A673 (cell line): ENCODE measurements at regions not wholly inside any gene's neighbourhood (a gene's known extent, or its start where the extent isn't known, plus 50 kb on each side); places are given as distances from the start of the nearest gene placed in this dataset.
"Not testable (repeated sequence)": the region's sequence is repeated elsewhere in the genome, so short reads cannot be mapped to it uniquely, and the experiment has no call there.

Source experiments
- BruUV-seq: library from RNA; stranded (reverse); fragments of 400-500 nt; replicated peaks from 2 replicates; lab custom pipeline; 2021; lab: Mats Ljungman, UMichigan
- CTCF ChIA-PET: fragments of 300-600 bp; sonication (Branson Sonifier 250); formaldehyde crosslinking; loops from one replicate; lab custom pipeline; 2022; ENCODE audit warnings: antibody characterized with exemption; lab: Charles Lee
- POLR2A ChIA-PET: fragments of 300-600 bp; sonication (Branson Sonifier 250); formaldehyde crosslinking; loops from one replicate; lab custom pipeline; 2022; ENCODE audit warnings: antibody characterized with exemption; ENCODE audit not compliant: low non-redundant PET; lab: Charles Lee
- DNase-seq: peaks from one replicate; pipeline ENCODE4 v3.0.0-alpha.2; 2015; ENCODE audit warnings: low spot score
- H3K27ac ChIP-seq: fragments of 200-600 bp; sonication (generic); 2 replicates; pipeline ENCODE4 v1.5.1; 2016; ENCODE audit warnings: mixed run types, low read depth, mild to moderate bottlenecking, mixed read lengths, antibody characterized with exemption, low read length; ENCODE audit not compliant: poor library complexity, severe bottlenecking
- H3K27me3 ChIP-seq: fragments of 200-600 bp; sonication (generic); replicated peaks from 2 replicates; pipeline ENCODE4 v1.6.1; 2017; ENCODE audit warnings: mixed run types, low read depth, mild to moderate bottlenecking, mixed read lengths, antibody characterized with exemption, low read length; ENCODE audit not compliant: insufficient read depth, poor library complexity
- H3K36me3 ChIP-seq: fragments of 200-600 bp; sonication (generic); 2 replicates; pipeline ENCODE4 v1.6.1; 2016; ENCODE audit warnings: mixed run types, mild to moderate bottlenecking, mixed read lengths, antibody characterized with exemption, low read length; ENCODE audit not compliant: insufficient read depth, poor library complexity, severe bottlenecking
- H3K4me1 ChIP-seq: fragments of 200-600 bp; sonication (generic); 2 replicates; pipeline ENCODE4 v1.6.1; 2017; ENCODE audit warnings: mixed run types, mild to moderate bottlenecking, mixed read lengths, antibody characterized with exemption, low read length; ENCODE audit not compliant: insufficient read depth, poor library complexity, severe bottlenecking
- H3K4me3 ChIP-seq: fragments of 200-600 bp; sonication (generic); 2 replicates; pipeline ENCODE4 v1.5.1; 2016; ENCODE audit warnings: low read depth, mixed run types, mild to moderate bottlenecking, mixed read lengths, low read length; ENCODE audit not compliant: poor library complexity, severe bottlenecking
- H3K9me3 ChIP-seq: fragments of 200-600 bp; sonication (generic); 2 replicates; pipeline ENCODE4 v1.6.1; 2016; ENCODE audit warnings: mixed run types, low read depth, mild to moderate bottlenecking, mixed read lengths, antibody characterized with exemption, low read length; ENCODE audit not compliant: poor library complexity, severe bottlenecking
- EZH2 ChIP-seq: fragments of 200-600 bp; sonication (generic); IDR thresholded peaks from 2 replicates; pipeline ENCODE4 v1.6.1; 2017; ENCODE audit warnings: borderline replicate concordance, low read depth, mild to moderate bottlenecking, mixed read lengths, antibody characterized with exemption, low read length; ENCODE audit not compliant: poor library complexity, severe bottlenecking
- intact Hi-C: fragments of 100-400 bp; cut with micrococcal nuclease; formaldehyde crosslinking; loops from one replicate; pipeline ENCODE4 v1.10.0; 2022; ENCODE audit not compliant: unreplicated experiment
- TF ChIP-seq, protein P1 (sequence below): fragments of 300-800, 200-600 bp; sonication (generic); conservative IDR thresholded peaks from 2 replicates; pipeline ENCODE4 v1.5.1; 2017; ENCODE audit warnings: low read depth, mild to moderate bottlenecking, antibody characterized with exemption, low read length, moderate library complexity, mixed read lengths

DNA sequence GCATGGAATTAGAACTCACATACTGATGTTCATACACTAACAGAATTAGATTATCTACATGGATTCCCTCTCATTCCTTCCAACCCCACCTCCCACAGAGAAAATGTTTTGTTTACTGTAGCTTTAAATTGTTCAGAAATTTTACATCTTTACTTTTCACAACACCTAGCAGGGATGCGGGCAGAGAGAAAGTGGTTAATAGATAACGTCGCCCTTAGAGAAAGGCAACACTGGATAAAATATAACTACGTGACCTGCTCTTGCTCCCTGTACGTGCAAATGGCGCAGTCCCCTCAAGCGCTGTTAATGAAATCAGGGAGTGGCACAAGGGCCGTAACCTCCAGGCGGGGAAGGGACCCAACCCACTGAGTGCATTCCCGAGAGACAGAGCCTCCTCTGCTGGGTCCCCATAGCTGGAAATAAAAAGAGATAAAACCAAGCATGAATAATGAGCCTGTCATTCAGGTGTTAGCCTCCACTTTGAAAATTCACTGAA is 125.3 kb upstream of the DAPK1 start:
- CTCF ChIA-PET, result no interaction called here
- H3K27me3 ChIP-seq, result no peaks in the 10 kb centered on the region
- no peaks in the 10 kb centered on the region for H3K36me3 ChIP-seq
- no peak for TF ChIP-seq EZH2
- TF ChIP-seq, protein P1, sequence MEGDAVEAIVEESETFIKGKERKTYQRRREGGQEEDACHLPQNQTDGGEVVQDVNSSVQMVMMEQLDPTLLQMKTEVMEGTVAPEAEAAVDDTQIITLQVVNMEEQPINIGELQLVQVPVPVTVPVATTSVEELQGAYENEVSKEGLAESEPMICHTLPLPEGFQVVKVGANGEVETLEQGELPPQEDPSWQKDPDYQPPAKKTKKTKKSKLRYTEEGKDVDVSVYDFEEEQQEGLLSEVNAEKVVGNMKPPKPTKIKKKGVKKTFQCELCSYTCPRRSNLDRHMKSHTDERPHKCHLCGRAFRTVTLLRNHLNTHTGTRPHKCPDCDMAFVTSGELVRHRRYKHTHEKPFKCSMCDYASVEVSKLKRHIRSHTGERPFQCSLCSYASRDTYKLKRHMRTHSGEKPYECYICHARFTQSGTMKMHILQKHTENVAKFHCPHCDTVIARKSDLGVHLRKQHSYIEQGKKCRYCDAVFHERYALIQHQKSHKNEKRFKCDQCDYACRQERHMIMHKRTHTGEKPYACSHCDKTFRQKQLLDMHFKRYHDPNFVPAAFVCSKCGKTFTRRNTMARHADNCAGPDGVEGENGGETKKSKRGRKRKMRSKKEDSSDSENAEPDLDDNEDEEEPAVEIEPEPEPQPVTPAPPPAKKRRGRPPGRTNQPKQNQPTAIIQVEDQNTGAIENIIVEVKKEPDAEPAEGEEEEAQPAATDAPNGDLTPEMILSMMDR, result no peak
- H3K4me1 ChIP-seq, result no peaks in the 10 kb centered on the region
- BruUV-seq, result no TSS peak
- peaks cover 4% of the 10 kb centered on the region for H3K9me3 ChIP-seq
- H3K4me3 ChIP-seq, result no peak overlapping the region
- no peak overlapping the region for H3K27ac ChIP-seq
- POLR2A ChIA-PET, result no interaction called here
- intact Hi-C loops, result no loop called here
- DNase-seq, result no peak

GRCh38 chr9:87374023-87374919 is 123.4 kb upstream of the DAPK1 start:
- intact Hi-C loops, BruUV-seq, H3K27me3 ChIP-seq, DNase-seq, H3K4me3 ChIP-seq, H3K36me3 ChIP-seq, H3K4me1 ChIP-seq, H3K27ac ChIP-seq, CTCF ChIA-PET, H3K9me3 ChIP-seq: not testable (repeated sequence)
- POLR2A ChIA-PET, result interaction anchor here (0.7 kb wide), 1 partner anchor 29 kb away, joined by 3 read pairs; no protein-coding TSS in a partner anchor

DNA sequence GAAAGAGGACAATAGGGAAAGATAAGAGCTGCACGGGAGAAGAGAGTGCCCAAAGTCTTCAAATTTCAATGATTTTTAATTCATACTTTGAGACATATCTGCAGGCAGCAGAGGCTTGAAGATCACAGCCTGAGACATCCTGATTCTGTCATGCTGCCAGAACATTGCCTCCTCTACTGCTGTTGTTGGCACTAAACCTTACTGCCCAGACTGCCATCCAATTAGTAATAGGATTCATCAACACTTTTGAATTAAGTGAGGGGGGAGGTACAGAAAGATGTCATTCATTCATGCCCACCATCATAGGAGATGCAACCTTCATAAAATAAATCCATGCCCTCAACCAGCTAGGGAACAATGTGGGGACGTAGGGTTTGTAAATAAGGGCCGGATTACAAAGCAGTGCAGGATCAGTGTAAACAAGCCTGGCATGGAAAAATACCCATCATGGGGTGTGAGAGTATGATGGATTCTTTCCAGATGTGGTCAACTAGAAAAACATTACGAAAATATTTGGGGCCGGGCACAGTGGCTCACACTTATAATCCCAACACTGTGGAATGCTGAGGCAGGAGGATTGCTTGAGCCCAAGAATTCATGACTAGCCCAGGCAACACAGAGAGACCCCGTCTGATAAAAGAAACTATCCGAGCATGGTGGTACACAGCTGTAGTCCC is 122.1 kb upstream of the DAPK1 start:
- no peaks in the 10 kb centered on the region for H3K4me1 ChIP-seq
- no peaks in the 10 kb centered on the region for H3K27me3 ChIP-seq
- DNase-seq, result no peak
- ChIA-PET CTCF (no interaction called here), POLR2A (no interaction called here)
- intact Hi-C loops, result no loop called here
- no peak overlapping the region for H3K27ac ChIP-seq
- H3K9me3 ChIP-seq, result no peaks in the 10 kb centered on the region
- no peaks in the 10 kb centered on the region for H3K36me3 ChIP-seq
- H3K4me3 ChIP-seq, result no peak overlapping the region
- TF ChIP-seq, protein P1, result no peak
- no peak for TF ChIP-seq EZH2
- BruUV-seq, result no TSS peak
